NCI-H2107 treated with DMSO at 0.1 percent for 48 hours (cell line): ENCODE measurements at regions not wholly inside any gene's neighbourhood (a gene's known extent, or its start where the extent isn't known, plus 50 kb on each side); places are given as distances from the start of the nearest gene placed in this dataset.

Experiments used
- DNase-seq: peaks from one replicate; lab custom pipeline; 2025; ENCODE audit not compliant: unreplicated experiment; lab: John Stamatoyannopoulos, UW

GRCh38 chr3:135851201-135852081 is 114.1 kb upstream of the PPP2R3A start:
- DNase-seq, result no peak

- no peak for DNase-seq
These were observed 111.5 kb upstream of the PPP2R3A start for GRCh38 chr3:135853981-135854380.

GRCh38 chr3:135860761-135861160 is 104.8 kb upstream of the PPP2R3A start:
- no peak for DNase-seq

- DNase-seq, result no peak
These were observed 103.2 kb upstream of the PPP2R3A start for GRCh38 chr3:135862361-135862760.

- DNase-seq, result no peak
These were observed 101.5 kb upstream of the PPP2R3A start for GRCh38 chr3:135864060-135864459.

- DNase-seq, result no peak
These were observed 100.4 kb upstream of the PPP2R3A start for GRCh38 chr3:135865085-135865484.

GRCh38 chr3:135865553-135865952 is 100.0 kb upstream of the PPP2R3A start:
- no peak for DNase-seq

GRCh38 chr3:135867911-135868310 is 97.6 kb upstream of the PPP2R3A start:
- no peak for DNase-seq

GRCh38 chr3:135868801-135869200 is 96.7 kb upstream of the PPP2R3A start:
- DNase-seq, result no peak

GRCh38 chr3:135869439-135870105 is 96.0 kb upstream of the PPP2R3A start:
- no peak for DNase-seq

GRCh38 chr3:135871311-135871710 is 94.2 kb upstream of the PPP2R3A start:
- DNase-seq, result no peak

- no peak for DNase-seq
These were observed 91.5 kb upstream of the PPP2R3A start for GRCh38 chr3:135874035-135874434.

- DNase-seq, result no peak
These were observed 87.0 kb upstream of the PPP2R3A start for GRCh38 chr3:135878501-135878900.

GRCh38 chr3:135885885-135886284 is 79.6 kb upstream of the PPP2R3A start:
- no peak for DNase-seq

GRCh38 chr3:135887220-135887619 is 78.3 kb upstream of the PPP2R3A start:
- no peak for DNase-seq

GRCh38 chr3:135889443-135889842 is 76.1 kb upstream of the PPP2R3A start:
- no peak for DNase-seq

- no peak for DNase-seq
These were observed 74.4 kb upstream of the PPP2R3A start for GRCh38 chr3:135891121-135891520.

GRCh38 chr3:135895106-135895733 is 70.3 kb upstream of the PPP2R3A start:
- DNase-seq, result peak; percentile 46

GRCh38 chr3:135895734-135896121 is 69.8 kb upstream of the PPP2R3A start:
- no peak for DNase-seq

- no peak for DNase-seq
These were observed 68.9 kb upstream of the PPP2R3A start for GRCh38 chr3:135896613-135897012.

GRCh38 chr3:135897715-135898114 is 67.8 kb upstream of the PPP2R3A start:
- DNase-seq, result no peak

GRCh38 chr3:135898774-135899173 is 66.8 kb upstream of the PPP2R3A start:
- no peak for DNase-seq
